HG03139 (cell line): ENCODE measurements at regions not wholly inside any gene's neighbourhood (a gene's known extent, or its start where the extent isn't known, plus 50 kb on each side); places are given as distances from the start of the nearest gene placed in this dataset.
"Not testable (repeated sequence)": the region's sequence is repeated elsewhere in the genome, so short reads cannot be mapped to it uniquely, and the experiment has no call there.

ENCODE experiments used
- ATAC-seq: cut with Tn5 transposase; IDR thresholded peaks from one replicate; pipeline ENCODE4 v1.9.1; 2021; ENCODE audit not compliant: unreplicated experiment

DNA sequence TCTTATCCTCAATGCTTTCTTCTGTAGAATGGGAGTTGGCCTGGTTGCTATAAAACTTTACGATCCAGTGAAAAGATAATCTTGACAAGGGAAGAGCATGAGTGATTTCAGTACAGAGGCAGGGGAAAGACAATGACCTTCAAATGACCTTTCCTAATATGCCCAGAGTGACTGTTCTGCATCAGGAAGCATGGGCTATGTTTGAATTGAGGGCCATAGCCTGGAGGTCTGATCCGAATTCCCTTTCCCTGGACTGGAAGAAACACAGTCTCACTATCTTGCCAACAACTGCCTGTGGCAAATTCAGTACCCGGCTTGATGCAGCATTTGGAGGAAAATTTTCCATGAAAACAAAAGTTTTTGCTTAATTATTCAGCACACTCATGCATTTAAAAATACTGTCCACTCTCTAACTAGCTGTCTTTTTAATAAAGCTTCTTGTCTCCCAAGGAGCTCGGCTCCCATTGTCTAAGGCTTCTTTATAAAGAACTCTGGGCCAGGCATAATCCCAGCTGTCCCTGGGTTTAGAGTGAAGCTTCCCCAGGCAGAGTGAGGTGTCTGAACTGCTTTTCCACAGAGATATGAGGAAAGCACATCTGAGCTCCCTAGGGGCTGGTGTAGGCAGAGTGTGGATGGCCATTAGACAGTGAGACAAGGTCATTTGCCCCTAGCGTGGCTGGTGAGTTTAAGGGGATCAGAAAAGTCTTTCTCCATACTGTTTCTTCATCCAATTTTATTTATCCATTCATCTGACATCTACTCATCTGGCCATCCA, 132.7 kb upstream of the CADM1 start:
- no peak for ATAC-seq

DNA sequence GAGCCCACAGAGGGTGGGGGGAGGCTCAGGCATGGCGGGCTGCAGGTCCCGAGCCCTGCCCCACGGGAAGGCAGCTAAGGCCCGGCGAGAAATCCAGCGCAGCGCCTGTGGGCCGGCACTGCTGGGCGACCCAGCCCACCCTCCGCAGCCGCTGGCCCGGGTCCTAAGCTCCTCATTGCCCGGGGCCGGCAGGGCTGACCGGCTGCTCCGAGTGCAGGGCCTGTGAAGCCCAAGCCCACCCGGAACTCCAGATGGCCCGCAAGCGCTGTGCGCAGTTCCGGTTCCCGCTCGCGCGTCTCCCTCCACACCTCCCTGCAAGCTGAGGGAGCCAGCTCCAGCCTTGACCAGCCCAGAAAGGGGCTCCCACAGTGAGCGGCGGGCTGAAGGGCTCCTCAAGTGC, 129.8 kb upstream of the CADM1 start:
- ATAC-seq: not testable (repeated sequence)

DNA sequence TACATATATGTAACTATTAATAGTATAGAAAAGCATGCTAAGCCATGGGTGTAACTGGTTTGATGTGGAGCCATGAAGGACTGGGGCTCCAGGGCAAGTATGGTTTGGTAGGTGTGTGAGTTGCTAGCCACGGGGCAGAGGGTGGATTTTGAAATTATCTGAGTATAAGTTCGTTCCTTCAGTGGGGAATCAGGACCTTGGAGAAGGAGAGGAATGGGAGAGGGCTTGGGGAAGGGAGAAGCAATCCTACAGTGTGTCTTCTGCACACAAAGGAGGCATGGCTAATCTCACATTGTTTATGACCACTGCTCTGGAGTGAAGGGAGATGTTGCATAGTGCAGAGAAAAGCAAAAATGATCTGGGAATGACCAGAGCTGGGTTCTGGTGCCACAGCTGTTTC, 127.8 kb upstream of the CADM1 start:
- ATAC-seq: no peak

- ATAC-seq: no peak
These were observed 127.4 kb upstream of the CADM1 start for GRCh38 chr11:115631609-115632008.

DNA sequence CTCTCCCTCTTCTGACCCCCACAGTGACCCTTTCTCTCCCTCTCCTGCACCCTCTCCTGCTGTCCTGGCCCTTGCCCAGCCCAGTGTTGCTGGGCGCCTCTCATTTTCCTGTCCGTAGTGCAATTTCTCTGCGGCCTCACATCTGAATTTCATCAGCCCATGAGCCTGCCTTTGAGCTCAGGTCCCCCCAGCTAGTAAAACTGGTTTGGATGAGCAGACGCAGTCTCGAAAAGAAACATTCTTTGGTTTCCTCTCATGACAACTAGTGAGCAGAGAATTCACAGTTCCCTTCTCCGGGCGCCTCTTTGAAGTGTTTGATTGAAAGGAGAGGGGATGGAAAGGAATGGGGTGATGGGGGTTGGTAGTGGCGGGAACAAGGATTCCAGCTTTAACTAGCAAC, 126.0 kb upstream of the CADM1 start:
- no peak for ATAC-seq

GRCh38 chr11:115629456-115630015, 125.3 kb upstream of the CADM1 start:
- ATAC-seq: no peak

- ATAC-seq: no peak
These were observed 123.6 kb upstream of the CADM1 start for GRCh38 chr11:115627666-115628460.

- no peak for ATAC-seq
These were observed 122.9 kb upstream of the CADM1 start for GRCh38 chr11:115627071-115627470.

DNA sequence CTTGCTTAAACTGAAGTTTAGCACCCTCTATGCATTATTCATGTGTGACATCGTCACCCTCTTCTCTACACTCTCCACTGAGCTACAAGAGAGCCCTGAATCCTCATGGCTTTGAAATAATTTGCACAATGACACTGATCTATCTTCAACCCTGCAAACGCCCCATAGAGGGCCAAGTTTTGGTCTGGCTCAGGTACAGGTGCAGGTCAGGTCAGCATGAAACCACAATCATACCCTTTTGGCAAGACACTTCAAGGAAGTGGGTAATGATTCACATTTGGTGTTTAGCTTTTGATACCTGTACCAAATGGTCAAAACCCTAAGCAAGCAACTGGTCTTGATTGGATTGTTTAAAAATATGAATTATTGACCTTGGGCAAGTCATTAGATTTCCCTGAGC, 122.2 kb upstream of the CADM1 start:
- no peak for ATAC-seq

- ATAC-seq: no peak
These were observed 121.3 kb upstream of the CADM1 start for GRCh38 chr11:115625502-115625901.

DNA sequence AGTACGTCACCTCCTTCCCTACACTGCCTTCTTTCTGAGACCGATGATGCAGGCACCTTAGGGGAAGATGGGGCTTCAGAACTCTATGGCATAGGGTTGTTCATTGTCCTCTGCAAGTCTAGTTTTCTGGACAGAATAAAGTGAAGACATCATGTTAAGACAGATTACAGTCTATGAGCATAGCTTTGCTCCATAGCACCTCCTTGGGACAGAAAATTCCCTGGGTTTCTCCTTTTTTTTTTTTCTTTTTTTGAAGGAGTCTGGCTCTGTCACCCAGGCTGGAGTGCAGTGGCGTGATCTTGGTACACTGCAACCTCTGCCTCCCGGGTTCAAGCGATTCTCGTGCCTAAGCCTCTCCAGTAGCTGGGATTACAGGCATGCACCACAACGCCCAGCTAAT, 119.8 kb upstream of the CADM1 start:
- no peak for ATAC-seq

GRCh38 chr11:115623021-115623451, 118.8 kb upstream of the CADM1 start:
- ATAC-seq: no peak

DNA sequence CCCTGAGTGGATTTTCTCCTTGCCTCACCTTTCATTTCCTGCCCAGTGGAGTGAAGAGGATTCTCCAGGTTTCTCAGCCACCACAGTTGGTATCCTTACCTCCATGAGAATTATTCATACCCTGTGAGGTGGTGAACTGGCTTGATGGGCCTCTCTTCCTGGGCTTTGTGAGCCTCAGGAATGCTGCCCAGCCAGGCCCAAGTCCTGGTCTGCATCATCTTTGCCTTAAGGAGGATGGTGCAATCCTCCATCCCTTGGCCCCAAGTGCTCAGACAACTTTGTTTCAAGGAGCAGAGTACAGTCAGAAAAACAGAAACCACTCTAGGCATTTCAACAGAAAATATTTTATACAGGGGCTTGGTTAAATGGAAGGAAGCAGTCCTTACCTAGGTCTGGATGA, 114.2 kb upstream of the CADM1 start:
- no peak for ATAC-seq

GRCh38 chr11:115617767-115618166, 113.6 kb upstream of the CADM1 start:
- ATAC-seq: no peak

DNA sequence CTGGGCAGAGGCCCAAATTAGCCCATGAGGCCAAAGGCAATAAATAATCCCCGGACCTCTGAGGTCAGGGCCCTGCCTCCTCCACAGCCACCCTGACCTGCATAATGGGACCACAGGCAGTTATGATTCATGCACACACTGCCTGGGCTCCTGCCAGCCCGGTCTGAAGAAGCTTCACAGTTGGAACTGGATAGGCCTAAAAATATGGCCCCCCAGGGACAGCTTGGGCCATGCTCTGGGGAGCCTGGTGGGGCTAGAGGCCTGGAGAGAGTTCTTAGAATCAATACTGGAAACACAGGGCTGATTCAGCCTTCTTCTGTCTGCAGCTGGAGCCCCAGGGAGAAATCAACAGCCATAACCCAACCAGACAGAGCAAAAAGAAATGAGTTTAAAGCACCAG, 112.8 kb upstream of the CADM1 start:
- ATAC-seq: no peak

- no peak for ATAC-seq
These were observed 109.9 kb upstream of the CADM1 start for GRCh38 chr11:115613986-115614632.

DNA sequence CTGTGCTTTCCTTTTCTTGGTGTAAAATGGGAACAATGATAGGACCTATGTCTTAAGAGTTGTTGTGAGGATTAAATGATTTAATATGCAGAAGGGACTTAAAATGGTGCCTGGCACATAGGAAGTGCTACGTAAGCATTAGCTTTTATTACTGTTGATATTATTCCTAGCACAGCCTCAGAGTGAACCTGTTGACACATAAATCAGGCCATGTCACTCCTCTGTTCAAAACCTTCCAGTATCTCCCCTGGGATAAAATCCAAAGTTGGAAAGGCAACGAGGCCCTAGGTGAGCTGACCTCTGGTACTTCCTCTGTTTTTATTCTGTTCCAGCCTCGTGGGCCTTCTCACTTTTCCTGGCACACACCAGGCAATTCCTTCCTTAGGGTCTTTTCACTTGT, 108.8 kb upstream of the CADM1 start:
- no peak for ATAC-seq

- no peak for ATAC-seq
These were observed 108.0 kb upstream of the CADM1 start for GRCh38 chr11:115612046-115612730.

DNA sequence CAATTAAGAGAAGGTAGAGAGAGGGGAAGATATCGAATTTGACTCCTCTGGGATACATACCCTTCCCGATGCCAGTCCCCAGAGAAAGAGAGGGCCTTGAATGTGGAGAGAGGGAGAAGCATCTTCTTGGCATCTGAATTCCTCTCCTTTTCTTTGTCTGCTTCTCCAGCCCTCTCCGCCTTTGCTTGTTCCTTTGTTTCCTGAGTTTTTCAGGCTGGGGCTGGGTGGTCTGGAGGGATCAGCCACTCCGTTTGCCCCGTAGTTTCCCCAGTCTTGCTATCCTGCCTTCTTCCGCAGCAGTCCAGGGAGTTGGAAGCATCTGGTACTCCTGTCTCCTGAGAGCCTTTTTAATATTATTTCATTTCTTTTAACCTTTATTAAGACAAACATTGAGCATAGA, 107.1 kb upstream of the CADM1 start:
- no peak for ATAC-seq

DNA sequence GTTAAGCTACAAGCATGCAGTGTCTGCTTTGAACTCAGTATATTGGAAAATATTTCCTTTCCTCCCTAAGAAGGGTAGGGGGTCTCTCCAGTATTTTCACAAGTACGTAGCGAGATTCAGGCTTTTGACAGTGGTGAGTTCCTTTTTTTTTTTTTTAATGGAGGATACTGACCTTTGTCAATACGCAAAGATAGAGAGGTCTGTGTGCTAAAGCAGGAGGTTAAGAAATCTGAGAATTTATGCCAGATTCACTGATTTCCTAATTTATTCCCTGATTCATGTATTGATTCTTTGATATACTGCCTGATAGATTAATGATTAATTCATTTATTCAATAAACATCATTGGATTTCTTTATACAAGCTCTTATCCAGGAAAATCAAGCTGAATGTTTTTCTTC, 106.7 kb upstream of the CADM1 start:
- ATAC-seq: no peak

- not testable (repeated sequence) for ATAC-seq
These were observed 106.0 kb upstream of the CADM1 start for GRCh38 chr11:115610234-115610633.
